Right lobe of liver (tissue), 6 donors: ENCODE measurements at regions not wholly inside any gene's neighbourhood (a gene's known extent, or its start where the extent isn't known, plus 50 kb on each side); places are given as distances from the start of the nearest gene placed in this dataset.
"Not testable (repeated sequence)": the region's sequence is repeated elsewhere in the genome, so short reads cannot be mapped to it uniquely, and the experiment has no call there.

ENCODE experiments used
- ATAC-seq, 4 donors: fragments of 200-7000 bp; cut with Tn5 transposase; one replicate each; pipeline ENCODE4 v1.9.1; 2020; ENCODE audit warnings: mild to moderate bottlenecking in 4 of 4, moderate library complexity in 4 of 4
- DNase-seq, 3 donors: peaks; one replicate each; pipeline ENCODE4 v3.0.0-alpha.2; 2020
- H3K27ac ChIP-seq, 3 donors: fragments of 200-600 bp; one replicate each; pipeline ENCODE4 v1.8.0; 2022
- H3K27me3 ChIP-seq, 2 donors: fragments of 200-600 bp; one replicate each; pipeline ENCODE4 v1.8.0; 2022
- H3K36me3 ChIP-seq, 4 donors: fragments of 200-600 bp; sonication (generic) in 1 of 4; one replicate each; pipeline versions ENCODE4 v1.5.1 to v1.8.0; 2017 to 2022; ENCODE audit warnings: control low read depth in 1 of 4
- H3K4me1 ChIP-seq, 4 donors: fragments of 200-600 bp; sonication (generic) in 1 of 4; one replicate each; pipeline versions ENCODE4 v1.5.1 to v1.8.0; 2017 to 2022; ENCODE audit warnings: control low read depth in 1 of 4
- H3K4me3 ChIP-seq, 3 donors: fragments of 200-600 bp; one replicate each; pipeline ENCODE4 v1.8.0; 2022
- H3K9me3 ChIP-seq, 4 donors: fragments of 200-600 bp; sonication (generic) in 1 of 4; one replicate each; pipeline versions ENCODE4 v1.5.1 to v1.8.0; 2017 to 2022; ENCODE audit warnings: control low read depth in 1 of 4
- CTCF ChIP-seq, 4 donors: fragments of 200-600 bp in 3 of 4; fragments of 450-650 bp in 1 of 4; IDR thresholded peaks; one replicate each; pipeline versions ENCODE4 v1.5.1 to v1.8.0; 2016 to 2022; ENCODE audit warnings: antibody characterized with exemption in 4 of 4, mild to moderate bottlenecking in 2 of 4
- POLR2A ChIP-seq: fragments of 450-650 bp; IDR thresholded peaks from one replicate; pipeline ENCODE4 v1.6.1; 2017; ENCODE audit warnings: antibody characterized with exemption, mild to moderate bottlenecking
- WGBS: methylation state at CpG from one replicate; pipeline ENCODE4 v1.1.6; 2018; ENCODE audit warnings: low coverage, low lambda C conversion rate; ENCODE audit not compliant: insufficient coverage; ENCODE audit errors: missing lambda C conversion rate; 5-methylcytosine and 5-hydroxymethylcytosine counted together
- intact Hi-C, 2 donors: fragments of 100-400 bp; cut with DNase I; formaldehyde crosslinking; loops; one replicate each; pipeline versions ENCODE4 v1.11.2 to v1.14.1; 2022
- donor health status: DM: no; HTN: yes; CAD: no.
- donor health status: DM: no; HTN: no; CAD: no.
- donor health status: DM: no; HTN: no; CAD: no.
- donor health status: DM: no; HTN: yes; CAD: no.
- donor health status: DM: no; HTN: yes; CAD: no.

GRCh38 chr10:8688881-8689280 lies 634.4 kb downstream of the GATA3 start:
- no peaks in the 10 kb centered on the region for H3K36me3 ChIP-seq
- no peaks in the 10 kb centered on the region for H3K9me3 ChIP-seq
- 35% methylated on average over 4 of the region's 4 CpGs for WGBS
- intact Hi-C loops: no loop called here
- no peak overlapping the region for H3K4me3 ChIP-seq
- no peaks in the 10 kb centered on the region for H3K27me3 ChIP-seq
- no peak for TF ChIP-seq POLR2A
- no peak for TF ChIP-seq CTCF (IDR thresholded peaks at IDR 0.05)
- ATAC-seq (no peak), DNase-seq (no peak)
- no peak overlapping the region for H3K27ac ChIP-seq
- no peaks in the 10 kb centered on the region for H3K4me1 ChIP-seq

GRCh38 chr10:8691498-8692017 lies 637.1 kb downstream of the GATA3 start:
- no peaks in the 10 kb centered on the region for H3K9me3 ChIP-seq
- intact Hi-C loops: no loop called here
- H3K4me1 ChIP-seq: no peaks in the 10 kb centered on the region
- no peak for ATAC-seq
- no peak overlapping the region for H3K27ac ChIP-seq
- no peak overlapping the region for H3K4me3 ChIP-seq
- H3K36me3 ChIP-seq: no peaks in the 10 kb centered on the region
- DNase-seq: no peak
- no peak for TF ChIP-seq CTCF (IDR thresholded peaks at IDR 0.05)
- TF ChIP-seq POLR2A: no peak
- H3K27me3 ChIP-seq: no peaks in the 10 kb centered on the region
- 43% methylated on average over 5 of the region's 5 CpGs for WGBS

GRCh38 chr10:8693635-8694034 lies 639.1 kb downstream of the GATA3 start:
- 32% methylated on average over 2 of the region's 2 CpGs for WGBS
- H3K4me3 ChIP-seq, intact Hi-C loops, ATAC-seq, H3K27me3 ChIP-seq, H3K9me3 ChIP-seq, H3K4me1 ChIP-seq, H3K36me3 ChIP-seq, H3K27ac ChIP-seq, DNase-seq: not testable (repeated sequence)

GRCh38 chr10:8696746-8697145 lies 642.3 kb downstream of the GATA3 start:
- ATAC-seq: no peak
- H3K36me3 ChIP-seq: no peaks in the 10 kb centered on the region
- TF ChIP-seq POLR2A: no peak
- TF ChIP-seq CTCF (IDR thresholded peaks at IDR 0.05): no peak
- H3K27ac ChIP-seq: no peak overlapping the region
- no peaks in the 10 kb centered on the region for H3K4me1 ChIP-seq
- no peak for DNase-seq
- H3K4me3 ChIP-seq: no peak overlapping the region
- WGBS: 46% methylated on average over 3 of the region's 6 CpGs
- H3K9me3 ChIP-seq: no peaks in the 10 kb centered on the region
- H3K27me3 ChIP-seq: no peaks in the 10 kb centered on the region
- intact Hi-C loops: no loop called here

- Histone ChIP-seq H3K9me3 (no peaks in the 10 kb centered on the region), H3K27me3 (no peaks in the 10 kb centered on the region), H3K36me3 (no peaks in the 10 kb centered on the region), H3K27ac (no peak overlapping the region), H3K4me3 (no peak overlapping the region), H3K4me1 (no peaks in the 10 kb centered on the region)
- intact Hi-C loops: no loop called here
- TF ChIP-seq CTCF (IDR thresholded peaks at IDR 0.05) (no peak), POLR2A (no peak)
- DNase-seq: no peak
- ATAC-seq: no peak
These were observed 646.2 kb downstream of the GATA3 start for GRCh38 chr10:8700689-8701088.
